Spleen (tissue), 11 donors: ENCODE measurements at regions not wholly inside any gene's neighbourhood (a gene's known extent, or its start where the extent isn't known, plus 50 kb on each side); places are given as distances from the start of the nearest gene placed in this dataset.

Source experiments
- DNase-seq: peaks from one replicate; pipeline ENCODE4 v3.0.0-alpha.2; 2020
- H3K27ac ChIP-seq, 8 donors: fragments of 200-600 bp; sonication (generic) in 7 of 8; 1 replicate in 4 of 8; 2 replicates in 4 of 8; pipeline versions ENCODE4 v1.5.0 to v1.8.0; 2016 to 2021; ENCODE audit warnings: inconsistent platforms in 4 of 8, mild to moderate bottlenecking in 4 of 8, moderate library complexity in 1 of 8
- H3K27me3 ChIP-seq, 7 donors: fragments of 200-600 bp; sonication (generic) in 6 of 7; replicated peaks in 1 of 7; 1 replicate in 4 of 7; 2 replicates in 3 of 7; pipeline versions ENCODE4 v1.5.0 to v1.8.0; 2016 to 2021; ENCODE audit warnings: inconsistent platforms in 3 of 7, mild to moderate bottlenecking in 1 of 7
- H3K36me3 ChIP-seq, 6 donors: fragments of 200-600 bp; sonication (generic) in 5 of 6; 1 replicate in 4 of 6; 2 replicates in 2 of 6; pipeline versions ENCODE4 v1.5.0 to v1.8.0; 2016 to 2021; ENCODE audit warnings: inconsistent platforms in 2 of 6
- H3K4me1 ChIP-seq, 6 donors: fragments of 200-600 bp; sonication (generic) in 5 of 6; 1 replicate in 3 of 6; 2 replicates in 3 of 6; pipeline versions ENCODE4 v1.5.0 to v1.8.0; 2016 to 2021; ENCODE audit warnings: inconsistent platforms in 3 of 6
- H3K4me3 ChIP-seq, 8 donors: fragments of 200-600 bp; sonication (generic) in 7 of 8; 1 replicate in 4 of 8; 2 replicates in 4 of 8; pipeline versions ENCODE4 v1.5.0 to v1.8.0; 2016 to 2021; ENCODE audit warnings: inconsistent platforms in 4 of 8, mild to moderate bottlenecking in 4 of 8, moderate library complexity in 2 of 8
- H3K9me3 ChIP-seq, 8 donors: fragments of 200-600 bp; sonication (generic) in 7 of 8; 1 replicate in 4 of 8; 2 replicates in 4 of 8; pipeline versions ENCODE4 v1.5.0 to v1.8.0; 2016 to 2021; ENCODE audit warnings: inconsistent platforms in 4 of 8
- POLR2A ChIP-seq, 3 donors: fragments of 450-650 bp; IDR thresholded peaks; one replicate each; pipeline ENCODE4 v1.5.1; 2017; ENCODE audit warnings: antibody characterized with exemption in 3 of 3, mild to moderate bottlenecking in 1 of 3
- POLR2AphosphoS5 ChIP-seq, 3 donors: sonication (generic); formaldehyde crosslinking; IDR thresholded peaks; one replicate each; pipeline ENCODE4 v1.5.1; 2017; ENCODE audit warnings: antibody characterized with exemption in 3 of 3
- WGBS, 5 donors: extraction: QIAGEN DNeasy Blood & Tissue Kit in 3 of 5; methylation state at CpG; one replicate each; pipeline versions ENCODE4 v1.1.5 to v1.1.7; 2013 to 2018; 5-methylcytosine and 5-hydroxymethylcytosine counted together
- intact Hi-C: fragments of 100-400 bp; cut with DNase I; formaldehyde crosslinking; loops from one replicate; pipeline ENCODE4 v1.15.0; 2023; ENCODE audit warnings: low total_unique reads
- TF ChIP-seq, protein P1 (sequence below), 11 experiments: fragments of 200-600 bp in 7 of 11; fragments of 450-650 bp in 4 of 11; sonication (generic) in 4 of 11; IDR thresholded peaks in 8 of 11; conservative IDR thresholded peaks in 3 of 11; 1 replicate in 7 of 11; 2 replicates in 4 of 11; pipeline versions ENCODE4 v1.4.0 to v1.8.0; 2016 to 2021; ENCODE audit warnings: antibody characterized with exemption in 11 of 11, inconsistent platforms in 4 of 11, mild to moderate bottlenecking in 1 of 11
- donor health status: healthy with polysubstance abuse.
- donor health status: DM: no; HTN: no; CAD: no; lungs with moderate emphysema.
- donor health status: DM: no; HTN: no; CAD: no.
- donor health status: Bipolar disorder and iron deficiency.
- donor health status: healthy.
- donor health status: DM: no; HTN: no; CAD: no.
- donor health status: DM: yes; HTN: yes; CAD: no.

DNA sequence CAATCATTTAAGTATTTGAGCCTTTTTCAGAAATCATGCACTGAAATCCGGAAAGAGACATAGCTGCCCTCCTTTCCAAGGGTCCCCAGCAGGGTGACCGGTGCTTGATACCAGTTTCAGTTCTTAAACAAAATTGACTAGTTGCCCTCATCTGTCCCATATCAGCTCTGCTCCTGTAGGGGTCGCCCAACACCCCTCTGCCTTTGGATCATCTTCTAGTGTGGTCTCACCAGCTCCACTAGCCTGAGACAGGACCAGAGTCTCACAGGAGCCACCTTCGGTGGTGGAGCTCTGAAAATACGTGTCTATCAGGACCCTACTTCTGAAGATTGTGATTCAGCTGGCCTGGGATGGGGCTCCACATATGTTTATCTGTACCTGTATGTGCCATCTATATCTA is 428.2 kb downstream of the ENC1 start:
- Histone ChIP-seq H3K27ac (no peak overlapping the region), H3K4me1 (no peaks in the 10 kb centered on the region), H3K27me3 (no peaks in the 10 kb centered on the region), H3K4me3 (no peak overlapping the region), H3K36me3 (no peaks in the 10 kb centered on the region), H3K9me3 (no peaks in the 10 kb centered on the region)
- TF ChIP-seq POLR2AphosphoS5 (IDR thresholded peaks at IDR 0.05): no peak
- TF ChIP-seq, protein P1, sequence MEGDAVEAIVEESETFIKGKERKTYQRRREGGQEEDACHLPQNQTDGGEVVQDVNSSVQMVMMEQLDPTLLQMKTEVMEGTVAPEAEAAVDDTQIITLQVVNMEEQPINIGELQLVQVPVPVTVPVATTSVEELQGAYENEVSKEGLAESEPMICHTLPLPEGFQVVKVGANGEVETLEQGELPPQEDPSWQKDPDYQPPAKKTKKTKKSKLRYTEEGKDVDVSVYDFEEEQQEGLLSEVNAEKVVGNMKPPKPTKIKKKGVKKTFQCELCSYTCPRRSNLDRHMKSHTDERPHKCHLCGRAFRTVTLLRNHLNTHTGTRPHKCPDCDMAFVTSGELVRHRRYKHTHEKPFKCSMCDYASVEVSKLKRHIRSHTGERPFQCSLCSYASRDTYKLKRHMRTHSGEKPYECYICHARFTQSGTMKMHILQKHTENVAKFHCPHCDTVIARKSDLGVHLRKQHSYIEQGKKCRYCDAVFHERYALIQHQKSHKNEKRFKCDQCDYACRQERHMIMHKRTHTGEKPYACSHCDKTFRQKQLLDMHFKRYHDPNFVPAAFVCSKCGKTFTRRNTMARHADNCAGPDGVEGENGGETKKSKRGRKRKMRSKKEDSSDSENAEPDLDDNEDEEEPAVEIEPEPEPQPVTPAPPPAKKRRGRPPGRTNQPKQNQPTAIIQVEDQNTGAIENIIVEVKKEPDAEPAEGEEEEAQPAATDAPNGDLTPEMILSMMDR (IDR thresholded peaks at IDR 0.05 in 8 of 11, conservative IDR thresholded peaks at IDR 0.05 in 3 of 11): peak in 2 of 11 experiments; percentile 18 to 26
- WGBS, 5 donors: 61 to 74% (median 68%) methylated on average over 5 of the region's 5 CpGs
- DNase-seq: no peak
- intact Hi-C loops: no loop called here

DNA sequence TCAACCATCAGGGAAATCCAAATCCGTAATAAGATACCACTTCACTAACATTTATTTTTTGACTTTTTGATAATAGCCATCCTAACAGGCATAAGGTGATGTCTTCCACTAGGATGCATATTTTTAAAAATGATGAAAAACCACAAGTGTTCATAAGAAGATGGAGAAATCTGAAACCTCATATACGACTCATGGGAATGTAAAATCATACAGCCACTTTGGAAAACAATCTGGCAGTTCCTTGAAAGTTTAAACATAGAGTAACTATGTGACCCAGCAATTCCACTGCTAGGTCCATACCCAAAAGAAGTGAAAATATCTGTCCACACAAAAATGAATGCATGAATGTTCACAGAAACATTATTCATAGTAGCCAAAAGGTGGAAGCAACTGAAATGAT is 431.0 kb downstream of the ENC1 start:
- H3K9me3 ChIP-seq: no peaks in the 10 kb centered on the region
- H3K4me3 ChIP-seq: no peak overlapping the region
- intact Hi-C loops: no loop called here
- H3K27ac ChIP-seq: no peak overlapping the region
- H3K36me3 ChIP-seq: no peaks in the 10 kb centered on the region
- H3K4me1 ChIP-seq: no peaks in the 10 kb centered on the region
- no peak for DNase-seq
- TF ChIP-seq POLR2A (IDR thresholded peaks at IDR 0.05) (no peak), POLR2AphosphoS5 (IDR thresholded peaks at IDR 0.05) (no peak)
- TF ChIP-seq, protein P1 (IDR thresholded peaks at IDR 0.05 in 8 of 11, conservative IDR thresholded peaks at IDR 0.05 in 3 of 11): no peak
- WGBS, 5 donors: 83 to 97% (median 88%) methylated on average over 2 of the region's 2 CpGs
- H3K27me3 ChIP-seq: no peaks in the 10 kb centered on the region

DNA sequence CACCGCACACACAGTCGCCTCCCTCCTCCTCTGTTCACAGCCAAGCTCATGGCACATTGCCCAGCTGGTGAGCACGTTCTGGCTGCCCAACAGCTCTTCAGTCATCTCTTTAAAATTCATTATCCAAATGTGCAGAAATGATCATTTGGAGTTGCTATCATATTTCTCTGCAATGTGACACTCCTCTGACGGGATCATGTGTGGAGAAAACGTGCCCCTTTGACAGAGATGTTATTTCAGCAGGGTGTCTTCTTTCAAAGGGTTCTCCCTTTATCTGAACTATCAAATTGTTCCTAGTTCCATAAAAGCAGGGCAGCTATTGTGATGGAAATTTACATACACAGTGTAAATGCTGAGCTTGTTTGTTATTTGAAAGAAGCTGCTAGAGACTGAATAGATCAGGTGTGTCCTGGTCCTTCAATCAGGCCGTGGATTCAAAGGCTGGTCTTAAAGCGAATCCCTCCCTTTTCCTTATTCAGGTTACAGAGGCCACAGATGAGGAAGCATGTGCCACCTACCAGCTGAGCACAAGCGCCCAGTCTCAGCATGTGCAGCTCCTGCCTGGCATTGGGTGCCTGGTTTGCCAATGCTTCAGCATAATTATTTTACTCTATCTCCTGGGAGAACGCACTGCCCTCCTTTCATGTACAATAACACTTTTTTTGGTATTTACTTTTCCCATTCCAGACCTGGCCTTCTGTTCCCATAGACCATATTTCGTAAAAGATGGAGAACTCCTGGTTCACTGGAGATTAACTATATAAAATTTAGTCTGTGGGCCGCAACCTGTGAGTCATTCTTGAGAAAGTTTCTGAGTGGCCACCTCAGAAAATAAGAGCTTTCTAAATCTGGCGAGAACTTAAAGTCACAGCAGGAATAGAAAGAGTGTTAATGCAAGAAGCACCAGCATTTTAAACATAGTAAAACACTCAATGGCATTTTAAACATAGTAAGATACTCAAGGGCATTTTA is 433.7 kb downstream of the ENC1 start:
- no peak for DNase-seq
- Histone ChIP-seq H3K36me3 (no peaks in the 10 kb centered on the region), H3K27me3 (no peaks in the 10 kb centered on the region), H3K9me3 (no peaks in the 10 kb centered on the region), H3K4me3 (no peak overlapping the region), H3K4me1 (no peaks in the 10 kb centered on the region), H3K27ac (no peak overlapping the region)
- intact Hi-C loops: no loop called here
- TF ChIP-seq POLR2AphosphoS5 (IDR thresholded peaks at IDR 0.05) (no peak), POLR2A (IDR thresholded peaks at IDR 0.05) (no peak)
- TF ChIP-seq, protein P1 (IDR thresholded peaks at IDR 0.05 in 8 of 11, conservative IDR thresholded peaks at IDR 0.05 in 3 of 11): no peak
- 75 to 86% (median 77%) methylated on average over 12 of the region's 12 CpGs for WGBS, 5 donors

DNA sequence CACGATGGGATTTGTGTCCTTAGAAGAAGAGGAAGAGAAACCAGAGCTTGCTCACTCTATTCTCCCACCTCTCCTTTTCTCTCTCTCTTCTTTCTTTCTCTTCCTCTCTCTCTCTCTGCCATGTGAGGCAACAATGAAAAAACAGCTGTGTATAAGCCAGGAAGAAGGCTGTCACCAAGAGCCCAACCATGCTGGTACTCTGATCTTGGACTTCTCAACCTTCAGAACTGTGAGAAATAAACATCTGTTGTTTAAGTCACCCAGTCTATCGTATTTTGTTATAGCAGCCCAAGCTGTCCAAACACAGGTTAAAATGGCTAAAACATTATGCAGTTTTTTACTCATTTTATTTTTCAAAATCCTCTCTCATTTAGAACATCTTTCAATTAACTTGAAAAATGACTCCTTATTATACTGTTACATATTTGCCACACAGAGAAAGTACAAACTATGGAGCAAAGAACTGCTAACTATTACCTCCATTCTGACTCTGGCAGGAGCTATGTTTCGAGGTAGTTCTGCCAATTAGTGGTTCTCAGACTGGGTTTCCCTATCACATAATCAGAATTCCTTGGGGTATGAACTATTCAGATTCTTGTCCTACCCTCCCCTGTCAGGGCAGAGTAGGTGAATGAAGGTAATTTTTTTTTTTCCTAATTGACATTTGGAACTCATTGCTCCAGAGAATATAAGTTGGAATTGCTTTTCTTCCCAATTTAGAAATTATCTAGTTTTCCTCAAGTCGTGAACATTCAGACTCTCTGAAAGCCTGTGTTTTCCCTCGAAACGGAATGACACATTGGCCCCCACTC is 434.6 kb downstream of the ENC1 start:
- no peak overlapping the region for H3K4me3 ChIP-seq
- TF ChIP-seq POLR2A (IDR thresholded peaks at IDR 0.05) (no peak), POLR2AphosphoS5 (IDR thresholded peaks at IDR 0.05) (no peak)
- TF ChIP-seq, protein P1 (IDR thresholded peaks at IDR 0.05 in 8 of 11, conservative IDR thresholded peaks at IDR 0.05 in 3 of 11): no peak
- peaks cover 0 to 8% (median 0%) of the 10 kb centered on the region in 6 donors for H3K4me1 ChIP-seq
- no peaks in the 10 kb centered on the region for H3K36me3 ChIP-seq
- WGBS, 5 donors: 68 to 81% (median 73%) methylated on average over 6 of the region's 6 CpGs
- no peaks in the 10 kb centered on the region for H3K27me3 ChIP-seq
- no peaks in the 10 kb centered on the region for H3K9me3 ChIP-seq
- no peak for DNase-seq
- intact Hi-C loops: no loop called here
- no peak overlapping the region for H3K27ac ChIP-seq
